HK-2 (cell line): ENCODE measurements at regions not wholly inside any gene's neighbourhood (a gene's known extent, or its start where the extent isn't known, plus 50 kb on each side); places are given as distances from the start of the nearest gene placed in this dataset.

Source experiments
- DNase-seq: peaks from one replicate; pipeline ENCODE4 v3.0.0-alpha.2; 2018; ENCODE audit not compliant: unreplicated experiment

DNA sequence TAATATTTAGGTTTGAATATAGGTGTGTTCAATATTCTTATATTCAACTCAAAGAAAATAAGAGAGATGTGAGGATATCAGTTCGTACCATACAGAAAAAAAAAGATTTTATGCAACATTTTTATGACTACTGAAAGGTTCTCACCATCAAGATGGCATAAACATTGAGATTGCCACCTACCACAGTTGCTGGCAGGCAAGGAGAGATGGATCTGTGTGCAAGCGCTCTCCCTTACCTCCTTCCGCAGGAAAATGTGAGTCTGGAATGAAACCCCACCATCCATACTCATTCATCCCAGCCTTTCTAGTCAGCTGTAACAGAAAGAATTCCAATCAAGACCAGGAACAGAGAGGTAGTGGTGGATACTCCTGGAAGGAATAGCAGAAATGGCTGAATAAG lies 376.9 kb downstream of the PPP3CA start:
- DNase-seq, result no peak

DNA sequence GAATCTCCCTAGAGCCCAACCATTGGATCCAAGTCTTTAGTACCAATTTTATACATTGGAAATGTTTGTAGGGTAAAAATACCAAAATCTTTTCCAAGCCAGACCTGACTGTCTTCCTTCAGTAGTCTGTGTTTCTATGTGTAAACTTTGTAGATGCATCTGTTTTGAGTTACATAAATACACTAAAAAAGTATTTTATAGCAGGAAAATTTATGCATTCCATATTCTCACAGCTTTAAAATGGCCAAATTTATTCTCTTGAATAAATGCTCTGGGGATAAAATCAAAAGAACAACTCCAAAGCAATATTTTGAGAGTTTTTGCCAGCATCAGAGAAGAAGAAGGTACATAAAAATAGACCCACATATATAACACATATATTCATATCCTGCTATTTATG lies 377.4 kb downstream of the PPP3CA start:
- no peak for DNase-seq

DNA sequence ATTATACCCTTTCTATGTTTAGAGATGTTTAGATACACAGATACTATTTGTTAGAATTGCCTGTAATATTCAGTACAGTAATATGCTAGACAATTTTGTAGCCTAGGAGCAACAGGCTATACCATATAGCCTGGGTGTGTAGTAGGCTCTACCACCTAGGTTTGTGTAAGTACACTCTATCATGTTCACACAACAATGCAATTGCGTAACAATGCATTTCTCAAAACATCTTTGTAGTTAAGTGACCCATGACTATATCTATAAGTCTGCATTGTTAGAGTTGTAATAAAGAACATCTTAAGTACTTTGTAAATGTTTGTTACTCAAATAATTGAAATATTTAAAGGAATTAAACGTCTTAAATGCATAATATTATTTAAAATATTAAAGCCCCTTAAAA lies 379.3 kb downstream of the PPP3CA start:
- no peak for DNase-seq

DNA sequence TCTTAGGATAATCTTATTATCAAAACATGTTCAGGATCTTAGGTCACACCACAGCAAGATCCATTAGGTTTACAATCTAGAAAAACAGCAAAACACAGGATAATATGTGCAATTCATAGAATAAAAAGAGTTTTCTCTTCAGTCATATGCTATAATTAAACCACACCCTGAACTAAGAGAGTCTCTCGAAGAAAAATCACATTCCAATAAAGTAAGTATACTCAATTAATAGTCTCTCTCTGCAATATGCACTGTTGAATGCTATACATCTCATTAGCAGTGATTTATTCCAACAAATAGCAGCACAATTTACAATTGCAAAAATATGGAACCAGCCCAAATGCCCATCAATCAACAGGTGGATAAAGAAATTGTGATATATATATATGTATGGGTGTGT lies 383.7 kb downstream of the PPP3CA start:
- DNase-seq, result no peak

DNA sequence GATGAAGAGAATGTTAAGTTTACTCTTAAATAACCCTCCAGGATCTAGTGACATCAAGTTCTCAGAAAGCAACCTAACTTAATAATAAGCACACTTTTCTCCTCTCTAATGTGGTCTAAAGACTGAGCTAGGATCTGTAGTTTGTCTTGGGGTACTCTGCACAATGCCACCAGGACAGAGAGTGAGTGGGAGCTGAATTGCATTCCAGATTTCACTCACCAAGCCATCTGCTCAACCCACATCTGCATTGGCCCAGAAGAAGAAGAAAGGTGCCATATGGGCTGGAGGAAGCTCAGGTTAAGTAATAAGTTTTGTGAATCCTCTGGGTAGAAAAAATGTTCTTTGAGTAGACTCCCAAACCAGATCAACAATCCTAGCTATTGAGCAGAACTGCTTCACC lies 384.6 kb downstream of the PPP3CA start:
- DNase-seq, result no peak

DNA sequence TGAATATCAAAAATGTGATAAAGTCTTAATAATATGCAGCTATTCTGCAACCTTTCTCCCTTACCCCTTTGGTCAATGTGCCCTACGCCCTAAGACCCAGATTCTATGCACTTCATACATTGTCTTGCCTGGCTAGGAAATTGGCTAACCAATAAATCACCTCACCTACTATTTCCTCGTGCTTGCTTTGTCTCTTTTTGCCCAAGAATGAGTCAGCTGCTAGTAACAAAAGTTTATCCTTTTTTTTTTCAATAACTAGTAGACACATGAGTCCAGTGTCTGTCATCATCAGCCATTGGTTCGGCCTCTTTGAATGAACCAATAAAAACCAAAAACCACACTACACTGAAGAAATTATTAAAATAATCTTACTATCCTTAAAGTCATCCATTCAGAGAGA lies 387.1 kb downstream of the PPP3CA start:
- no peak for DNase-seq

DNA sequence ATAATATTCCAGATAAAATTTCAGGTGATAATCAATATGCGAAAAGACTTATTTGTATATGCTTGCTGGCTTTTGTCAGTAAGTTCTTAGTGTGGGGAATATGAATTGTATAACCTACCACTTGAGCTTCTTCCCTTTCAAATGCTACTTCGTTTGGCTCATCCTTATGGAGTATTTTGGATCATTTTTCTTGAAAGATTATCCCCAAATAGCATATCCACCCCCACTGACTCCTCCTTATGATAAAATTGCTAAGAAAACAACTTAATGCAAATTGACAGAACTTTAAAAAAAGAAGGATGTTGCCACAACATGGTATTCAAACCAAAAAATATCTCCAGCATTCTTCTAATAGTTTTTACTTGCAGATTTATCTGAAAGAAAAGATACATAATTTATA lies 393.3 kb downstream of the PPP3CA start:
- DNase-seq, result no peak

DNA sequence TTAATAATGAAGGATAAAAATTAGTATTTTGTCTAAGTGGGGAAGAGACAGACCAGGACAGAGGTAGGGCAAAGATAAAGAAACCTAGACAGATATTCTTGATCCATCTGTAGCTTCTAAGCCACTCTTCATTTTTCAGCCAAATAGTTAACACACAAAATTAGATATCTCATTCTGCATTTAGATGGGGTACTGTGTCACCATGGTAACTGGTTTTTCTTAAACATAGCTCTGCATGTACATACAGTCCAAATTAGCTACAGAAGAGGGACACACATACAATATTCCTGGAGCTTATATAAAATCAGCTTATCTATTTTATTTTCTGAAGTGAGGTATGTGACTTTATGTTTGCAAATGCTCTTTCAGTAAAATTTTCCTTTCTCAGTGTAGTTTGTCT lies 393.7 kb downstream of the PPP3CA start:
- DNase-seq, result no peak

DNA sequence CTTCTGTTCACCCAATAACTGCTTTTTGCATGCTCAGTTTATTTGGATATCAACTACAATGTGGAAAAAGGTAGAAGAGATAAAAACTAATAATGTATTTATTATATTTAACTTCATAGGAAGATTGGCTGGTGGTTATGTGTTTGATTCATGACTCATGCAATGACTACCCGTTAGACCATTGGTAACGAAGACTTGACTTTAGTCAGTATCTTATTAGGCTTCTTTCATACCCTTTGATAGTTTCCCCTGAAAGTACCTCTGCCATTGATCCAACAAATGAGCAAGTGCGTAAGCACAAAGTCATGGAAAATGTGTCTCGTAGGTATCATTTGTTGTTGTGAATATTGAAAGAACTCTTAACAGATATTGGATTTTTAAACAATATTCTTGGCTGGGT lies 394.7 kb downstream of the PPP3CA start:
- no peak for DNase-seq

DNA sequence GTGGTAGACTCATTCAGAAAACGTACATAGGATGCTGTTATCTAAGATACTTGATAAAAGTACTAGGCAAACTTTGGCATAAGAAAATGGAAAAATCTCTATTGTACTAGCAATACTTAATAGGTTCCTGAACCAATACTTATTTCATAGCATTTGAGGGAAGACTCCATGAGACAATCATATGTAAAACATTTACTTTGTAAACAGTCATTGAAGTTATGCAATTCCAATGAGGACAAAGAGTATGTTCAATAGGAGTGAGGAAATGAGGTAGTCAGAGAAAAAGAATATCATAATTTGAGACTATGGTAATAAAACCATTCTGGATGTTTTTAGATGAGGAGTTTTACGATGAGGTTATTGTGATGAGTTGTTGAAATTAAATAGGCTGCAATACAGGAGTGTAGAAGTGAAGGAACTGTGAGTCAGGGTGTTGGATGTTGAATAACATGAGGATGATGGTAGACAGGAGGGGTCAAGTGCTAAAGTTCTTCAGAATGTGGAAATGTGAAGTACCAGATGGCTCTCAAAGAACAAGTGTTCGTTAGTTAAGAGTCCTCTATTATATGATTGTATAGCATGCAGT lies 397.9 kb downstream of the PPP3CA start:
- DNase-seq, result no peak

DNA sequence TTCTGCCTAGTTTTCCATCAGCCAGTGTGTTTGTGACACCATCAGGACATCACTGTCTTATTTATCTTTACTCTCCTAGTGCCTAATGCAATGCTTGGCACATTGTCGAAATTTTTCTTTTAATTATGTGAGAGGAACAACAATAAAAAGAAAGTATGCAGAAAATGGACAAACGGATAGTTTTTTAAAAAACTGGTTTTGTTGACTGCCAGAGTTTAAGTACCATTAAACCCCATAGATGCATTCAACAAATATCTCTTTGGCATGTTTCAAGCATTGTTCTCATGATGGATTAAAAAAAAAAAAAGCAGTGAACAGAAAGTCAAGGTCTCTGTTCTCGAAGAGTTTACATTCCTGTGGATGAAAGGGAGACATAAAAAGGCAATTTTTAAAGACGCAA lies 398.4 kb downstream of the PPP3CA start:
- no peak for DNase-seq

DNA sequence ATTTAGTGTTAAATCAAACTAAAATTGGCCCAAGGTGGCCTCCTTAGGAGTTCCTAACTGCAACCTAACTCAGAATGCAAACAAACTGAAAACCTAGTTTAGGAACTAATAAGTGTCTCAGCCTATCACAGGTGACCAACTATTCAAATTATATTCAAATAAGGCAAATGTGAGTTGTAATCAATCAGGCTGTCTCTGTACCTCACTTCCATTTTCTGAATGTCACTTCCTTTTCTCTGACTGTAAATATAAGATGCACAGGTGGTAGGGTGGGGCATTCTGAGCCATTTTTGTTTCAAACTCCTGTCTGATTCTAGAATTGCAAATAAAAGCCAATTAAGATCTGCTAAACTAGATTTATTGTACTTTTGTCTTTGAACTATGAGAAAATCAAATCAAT lies 401.5 kb downstream of the PPP3CA start:
- no peak for DNase-seq

DNA sequence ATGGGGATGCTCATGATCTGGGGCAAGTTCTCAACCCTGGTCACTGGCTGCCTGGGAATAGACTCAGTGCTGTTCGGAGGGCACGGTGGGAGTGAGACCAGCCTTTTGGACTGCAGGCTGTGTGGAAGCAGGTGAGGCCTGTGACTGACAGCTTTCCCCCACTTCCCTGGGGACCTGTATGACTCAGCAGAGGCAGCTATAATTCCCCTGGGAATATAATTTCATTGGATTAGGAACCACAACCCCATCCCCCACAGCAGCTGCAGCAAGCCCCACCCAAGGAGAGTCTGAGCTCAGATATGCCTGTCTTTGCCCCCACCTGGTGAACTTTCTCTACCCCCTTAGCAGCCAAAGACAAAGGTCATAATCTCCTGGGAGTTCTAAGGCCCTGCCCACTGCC lies 408.6 kb downstream of the PPP3CA start:
- no peak for DNase-seq

DNA sequence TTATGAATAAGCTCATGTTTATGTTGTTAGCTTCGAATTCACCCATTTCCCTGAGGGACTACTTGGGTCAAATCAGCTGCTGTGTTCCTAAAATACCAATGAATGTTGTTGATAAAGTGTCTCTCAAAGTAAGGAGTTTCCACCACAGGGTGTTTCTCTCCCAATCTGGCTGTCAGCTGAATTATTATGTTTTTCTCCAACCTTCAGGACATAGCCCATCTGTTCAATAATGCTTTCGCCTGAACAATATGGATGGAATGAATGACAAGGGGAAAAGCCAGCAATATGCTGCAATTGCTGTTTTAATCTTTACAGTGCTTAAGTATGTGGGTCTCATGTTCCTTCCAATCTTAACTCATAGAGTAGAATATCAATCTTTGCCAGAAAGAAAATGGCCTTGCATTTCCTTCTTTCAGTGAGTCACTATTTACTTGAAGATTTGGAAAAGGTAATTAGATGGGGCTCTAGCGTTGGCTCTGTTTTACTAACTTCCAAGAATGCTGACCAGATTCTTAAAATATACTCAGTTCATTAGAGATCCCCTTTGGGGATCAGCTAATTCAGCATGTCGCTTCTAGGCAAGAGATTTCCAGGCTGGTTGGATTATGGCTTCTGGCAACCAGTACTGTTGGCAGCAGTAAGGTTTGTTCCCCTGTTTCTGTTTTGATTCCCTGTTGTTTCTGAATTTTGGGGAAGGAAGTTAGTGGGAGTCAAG lies 410.5 kb downstream of the PPP3CA start:
- DNase-seq, result no peak

DNA sequence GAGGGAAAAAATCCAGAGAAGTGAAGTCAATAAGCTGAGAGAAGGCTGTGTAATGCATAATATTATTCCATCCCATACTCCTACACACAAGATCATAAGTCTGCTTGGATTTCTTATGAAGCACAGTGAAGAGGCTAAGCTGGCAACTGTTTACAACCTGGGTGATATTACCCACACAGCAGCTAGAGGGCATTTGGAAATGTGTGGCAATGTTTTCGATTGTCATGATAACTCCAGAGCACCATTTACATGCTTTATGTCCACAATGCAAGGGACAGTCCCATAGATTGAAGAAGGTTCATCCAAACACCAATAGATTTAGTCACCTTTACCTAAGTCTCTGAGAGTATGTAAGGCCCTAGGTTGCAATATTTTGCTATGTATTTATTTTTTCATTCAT lies 412.2 kb downstream of the PPP3CA start:
- DNase-seq, result no peak

DNA sequence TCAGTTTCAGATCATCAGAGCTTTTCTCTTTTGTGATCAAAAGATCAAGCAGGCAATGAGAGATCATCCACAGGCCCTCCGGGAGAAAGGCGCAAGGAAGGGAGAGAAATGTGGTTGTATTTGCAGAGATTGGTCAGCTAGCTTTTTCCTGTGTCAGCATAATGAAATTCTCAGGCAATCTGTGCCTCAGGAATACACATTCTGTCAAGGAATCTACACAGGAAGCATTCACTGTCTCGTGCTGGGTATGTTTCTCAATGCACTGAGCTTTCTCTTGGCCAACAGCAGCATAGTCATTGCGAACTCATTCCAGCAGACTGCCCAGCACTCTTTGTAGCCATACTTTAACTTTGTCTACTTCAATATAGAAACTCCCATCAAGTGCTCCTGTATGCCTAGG lies 413.7 kb downstream of the PPP3CA start:
- no peak for DNase-seq

DNA sequence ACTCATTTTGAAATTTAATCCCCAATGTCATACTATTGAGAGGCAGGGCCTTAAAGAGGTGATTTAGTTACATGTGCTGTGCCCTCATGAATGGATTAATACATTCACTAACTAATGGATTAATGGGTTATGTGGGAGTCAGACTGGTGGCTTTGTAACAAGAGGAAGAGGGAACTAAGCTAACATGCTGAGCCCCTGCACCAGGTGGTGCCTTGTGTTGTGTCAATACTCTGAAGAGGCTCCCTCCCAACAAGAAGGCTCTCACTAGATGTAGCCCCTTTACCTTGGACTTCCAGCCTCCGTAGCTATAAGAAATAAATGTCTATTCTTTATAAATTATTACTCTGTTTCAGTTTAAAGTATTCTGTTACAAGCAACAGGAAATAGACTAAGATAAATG lies 411.9 kb upstream of the EMCN start:
- DNase-seq, result no peak

DNA sequence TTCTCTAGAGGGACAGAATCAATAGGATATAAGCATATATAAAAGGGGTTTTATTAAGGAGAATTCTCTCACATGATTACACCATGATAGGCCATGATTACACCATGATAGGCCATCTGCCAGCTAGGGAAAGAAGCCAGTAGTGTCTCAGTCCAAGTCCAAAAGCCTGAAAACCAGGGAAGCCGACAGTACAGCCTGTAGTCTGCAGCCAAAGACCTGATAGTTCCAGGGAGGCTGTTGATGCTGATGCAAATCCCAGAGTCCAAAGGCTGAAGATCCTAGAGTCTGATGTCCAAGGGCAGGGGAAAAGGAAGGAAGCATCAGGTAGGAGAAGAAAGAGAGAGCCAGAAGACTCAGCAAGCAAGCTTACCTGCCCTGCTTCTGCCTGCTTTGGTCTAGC lies 411.3 kb upstream of the EMCN start:
- no peak for DNase-seq

DNA sequence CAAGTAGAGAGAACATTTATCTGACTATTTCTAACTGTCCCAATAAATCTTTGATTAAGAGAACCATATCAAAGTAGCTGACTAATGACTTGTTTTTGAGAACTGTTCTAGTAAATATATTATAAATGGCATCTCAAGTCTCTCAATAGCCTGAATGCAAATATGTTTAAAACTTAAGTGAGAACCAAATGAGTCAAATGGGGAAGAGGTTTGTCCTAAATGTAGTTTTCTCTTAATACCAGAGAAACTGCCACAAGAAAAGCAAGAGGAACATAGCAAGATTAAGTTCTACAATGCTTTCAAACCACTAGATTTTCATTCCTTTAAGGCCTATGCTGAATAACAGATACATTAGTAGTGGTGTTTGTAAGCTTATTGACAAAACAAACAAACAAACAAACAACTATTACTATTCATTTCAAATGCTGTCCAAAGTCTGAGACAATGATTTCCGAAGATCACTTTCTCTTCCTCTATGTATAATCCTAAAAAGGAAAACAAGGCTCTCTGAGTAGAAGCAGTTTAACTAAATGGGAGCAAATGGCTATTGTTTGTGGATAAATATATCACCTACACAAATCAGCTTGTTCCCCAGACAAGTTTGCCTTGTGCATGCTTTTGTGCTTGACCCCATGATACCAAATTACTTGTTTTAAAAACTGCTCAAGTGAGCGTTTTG lies 408.4 kb upstream of the EMCN start:
- no peak for DNase-seq

DNA sequence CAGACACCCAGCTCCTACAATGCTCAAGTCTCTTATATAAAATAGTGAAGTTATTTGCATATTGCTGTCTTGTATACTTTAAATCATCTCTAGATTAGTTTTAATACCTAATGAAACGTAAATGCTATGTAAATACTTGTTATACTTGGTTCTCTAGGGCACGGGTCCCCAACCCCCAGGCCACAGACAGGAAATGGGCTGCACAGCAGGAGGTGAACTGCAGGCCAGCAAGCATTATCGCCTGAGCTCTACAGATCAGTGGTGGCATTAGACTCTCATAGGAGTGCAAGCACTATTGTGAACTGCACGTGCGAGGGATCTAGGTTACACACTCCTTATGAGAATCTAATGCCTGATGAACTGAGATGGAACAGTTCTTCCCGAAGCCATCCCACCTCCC lies 395.9 kb upstream of the EMCN start:
- no peak for DNase-seq

DNA sequence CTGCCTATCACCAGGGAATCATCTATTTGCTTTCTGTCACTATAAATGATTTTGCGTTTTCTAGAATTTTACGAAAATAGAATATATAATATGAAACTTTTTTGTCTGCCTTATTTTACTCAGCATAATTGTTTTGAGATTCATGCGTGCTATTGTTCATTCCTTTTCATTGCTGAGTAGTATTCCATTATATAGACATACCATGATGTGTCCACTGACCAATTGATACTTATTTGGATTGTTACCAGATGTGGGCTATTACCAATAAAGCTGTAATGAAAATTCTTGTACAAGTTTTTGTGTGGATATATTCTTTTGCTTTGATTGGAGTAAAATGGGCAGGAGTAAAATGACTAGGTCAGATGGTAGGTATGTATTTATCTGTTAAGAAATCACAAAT lies 390.7 kb upstream of the EMCN start:
- DNase-seq, result no peak

DNA sequence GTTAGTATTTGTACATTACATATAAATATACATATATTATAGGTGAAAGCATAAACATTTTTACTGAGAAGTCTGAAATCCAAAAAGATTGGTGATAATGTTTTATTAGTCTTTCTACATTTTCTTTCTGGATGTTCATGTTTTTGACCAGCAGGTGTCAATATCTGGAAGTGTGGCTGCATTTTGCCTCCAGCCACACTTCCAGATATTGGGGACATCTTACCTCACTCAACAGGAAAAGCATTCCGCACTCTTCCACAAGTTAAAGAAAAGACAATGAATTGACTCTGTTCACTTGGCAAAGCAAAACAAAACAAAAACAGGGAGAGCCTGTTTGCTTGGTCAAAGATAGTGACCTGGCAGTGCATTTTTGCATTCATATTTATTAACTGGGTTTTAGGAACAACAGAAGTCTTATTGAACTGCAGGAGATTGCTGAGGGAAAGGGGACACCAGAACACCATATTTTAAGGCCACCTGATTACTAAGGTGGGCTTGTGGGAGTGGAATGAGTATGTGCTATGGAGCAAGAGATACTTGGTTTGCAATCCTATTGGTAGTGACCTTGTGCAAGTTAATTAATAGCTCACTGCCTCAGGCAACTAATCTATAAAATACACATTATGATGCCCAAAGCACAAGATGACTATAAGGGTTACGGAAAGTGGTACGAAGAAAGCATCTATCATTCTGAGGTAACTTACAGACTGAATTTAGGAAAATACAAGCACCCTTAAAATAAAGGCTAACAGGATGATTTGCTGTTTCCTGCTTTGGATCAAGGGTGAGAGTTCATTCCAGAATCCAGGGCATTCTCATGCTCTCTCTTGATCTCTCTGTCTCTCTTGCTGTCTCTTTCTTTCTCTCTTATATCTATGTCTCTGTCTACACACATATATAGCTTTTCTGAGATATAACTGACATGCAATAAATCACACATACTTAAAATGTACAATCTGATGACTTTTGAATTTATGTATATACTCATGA lies 389.9 kb upstream of the EMCN start:
- DNase-seq, result no peak
